K562 (cell line): ENCODE measurements at regions not wholly inside any gene's neighbourhood (a gene's known extent, or its start where the extent isn't known, plus 50 kb on each side); places are given as distances from the start of the nearest gene placed in this dataset.

Source experiments
- CTCF ChIP-seq, 3 experiments: IDR thresholded peaks in 2 of 3; conservative IDR thresholded peaks in 1 of 3; 2 replicates each; pipeline ENCODE4 v1.5.1; 2011 to 2012; ENCODE audit warnings: low read length in 3 of 3, mild to moderate bottlenecking in 3 of 3, control low read depth in 2 of 3, improper control_type of control experiment in 1 of 3, inconsistent platforms in 1 of 3, low read depth in 1 of 3, mixed read lengths in 1 of 3, moderate library complexity in 1 of 3; ENCODE audit not compliant: insufficient read depth in 2 of 3
- E2F8 ChIP-seq: fragments of 450-650 bp; IDR thresholded peaks from 2 replicates; pipeline ENCODE4 v1.7.1; 2018; ENCODE audit warnings: mild to moderate bottlenecking, low read depth; ENCODE audit not compliant: partially characterized antibody
- GATAD2A ChIP-seq: fragments of 450-650 bp; IDR thresholded peaks from 2 replicates; pipeline ENCODE4 v1.6.1; 2017
- KDM1A ChIP-seq, 2 experiments: fragments of 450-650 bp; IDR thresholded peaks; 2 replicates each; pipeline ENCODE4 v1.6.1; 2016; ENCODE audit warnings: mild to moderate bottlenecking in 2 of 2
- MAX ChIP-seq: sonication (generic); formaldehyde crosslinking; IDR thresholded peaks from 2 replicates; pipeline ENCODE4 v1.9.0; 2022; ENCODE audit warnings: mild to moderate bottlenecking, missing genetic modification reagents
- NBN ChIP-seq: fragments of 450-650 bp; IDR thresholded peaks from 2 replicates; pipeline ENCODE4 v1.6.1; 2016; ENCODE audit warnings: low read depth, mild to moderate bottlenecking
- NONO ChIP-seq, 2 experiments: fragments of 200-400 bp in 1 of 2; fragments of 450-650 bp in 1 of 2; formaldehyde crosslinking in 1 of 2; IDR thresholded peaks; 2 replicates each; pipeline ENCODE4 v1.6.1; 2017; ENCODE audit warnings: low read depth in 2 of 2, mild to moderate bottlenecking in 2 of 2, moderate library complexity in 2 of 2, low read length in 1 of 2
- RCOR1 ChIP-seq, 2 experiments: IDR thresholded peaks; 2 replicates each; pipeline ENCODE4 v1.6.1; 2012; ENCODE audit warnings: low read depth in 2 of 2, low read length in 2 of 2, borderline replicate concordance in 1 of 2, improper control_type of control experiment in 1 of 2
- REST ChIP-seq, 2 experiments: fragments of 450-650 bp; formaldehyde crosslinking in 1 of 2; IDR thresholded peaks; 2 replicates each; pipeline versions ENCODE4 v1.4.0 to v1.6.1; 2014 to 2020; ENCODE audit warnings: mild to moderate bottlenecking in 2 of 2, borderline replicate concordance in 1 of 2, low read depth in 1 of 2
- SMC3 ChIP-seq: conservative IDR thresholded peaks from 2 replicates; pipeline ENCODE4 v1.6.1; 2011; ENCODE audit warnings: low read depth, low read length, improper control_type of control experiment; ENCODE audit not compliant: insufficient read depth
- SPI1 ChIP-seq: IDR thresholded peaks from 2 replicates; pipeline ENCODE4 v1.6.1; 2011; ENCODE audit warnings: low read depth, low read length, control low read depth, borderline replicate concordance
- UBTF ChIP-seq, 2 experiments: IDR thresholded peaks; 2 replicates each; pipeline ENCODE4 v1.6.1; 2012; ENCODE audit warnings: improper control_type of control experiment in 2 of 2, low read depth in 2 of 2, low read length in 2 of 2, borderline replicate concordance in 1 of 2
- USF1 ChIP-seq: sonication (generic); formaldehyde crosslinking; IDR thresholded peaks from 2 replicates; pipeline ENCODE4 v1.9.0; 2022; ENCODE audit warnings: mild to moderate bottlenecking, missing genetic modification reagents
- ZNF3 ChIP-seq: fragments of 250-450 bp; sonication (Bioruptor Pico); IDR thresholded peaks from 2 replicates; pipeline ENCODE4 v1.5.0; 2021; ENCODE audit warnings: mild to moderate bottlenecking, moderate library complexity

- TF ChIP-seq NBN (no peak), NONO (IDR thresholded peaks at IDR 0.05; ENCODE audit: low read depth in 2 of 2, low read length in 1 of 2) (no peak), UBTF (IDR thresholded peaks at IDR 0.05; ENCODE audit: borderline replicate concordance in 1 of 2, low read depth in 2 of 2, low read length in 2 of 2) (no peak), SPI1 (no peak), GATAD2A (no peak), SMC3 (no peak), RCOR1 (IDR thresholded peaks at IDR 0.05; ENCODE audit: borderline replicate concordance in 1 of 2, low read depth in 2 of 2, low read length in 2 of 2) (no peak), CTCF (IDR thresholded peaks at IDR 0.05 in 2 of 3, conservative IDR thresholded peaks at IDR 0.05 in 1 of 3; ENCODE audit: insufficient read depth in 2 of 3, low read depth in 1 of 3, low read length in 3 of 3) (no peak), USF1 (CRISPR knock-in tag) (0 out of 2 replicates have a peak, but pooled peaks have one; percentile 33), MAX (CRISPR knock-in tag) (no peak), KDM1A (IDR thresholded peaks at IDR 0.05) (no peak), REST (IDR thresholded peaks at IDR 0.05; ENCODE audit: borderline replicate concordance) (no peak), REST (CRISPR knock-in tag; IDR thresholded peaks at IDR 0.05; ENCODE audit: low read depth) (no peak), ZNF3 (CRISPR knock-in tag) (no peak), E2F8 (no peak)
Measured at GRCh38 chr18:1013951-1014350, 109.3 kb downstream of the ADCYAP1 start.
